OCI-LY7 (cell line): ENCODE measurements at regions not wholly inside any gene's neighbourhood (a gene's known extent, or its start where the extent isn't known, plus 50 kb on each side); places are given as distances from the start of the nearest gene placed in this dataset.

Source experiments
- BruUV-seq: library from RNA; stranded (reverse); fragments of 400-500 nt; replicated peaks from 2 replicates; lab custom pipeline; 2021; lab: Mats Ljungman, UMichigan
- CTCF ChIA-PET: fragments of 300-600 bp; sonication (Branson Sonifier 250); formaldehyde crosslinking; loops from one replicate; lab custom pipeline; 2022; ENCODE audit warnings: antibody characterized with exemption; ENCODE audit not compliant: unreplicated experiment; lab: Charles Lee
- POLR2A ChIA-PET: fragments of 300-600 bp; sonication (Branson Sonifier 250); formaldehyde crosslinking; loops from one replicate; lab custom pipeline; 2022; ENCODE audit warnings: antibody characterized with exemption; lab: Charles Lee
- DNase-seq: peaks from one replicate; pipeline ENCODE4 v3.0.0-alpha.2; 2015; ENCODE audit warnings: low spot score
- H2AFZ ChIP-seq: fragments of 200-600 bp; sonication (generic), shearing (Covaris generic); 2 replicates; pipeline ENCODE4 v1.6.1; 2014; ENCODE audit warnings: mild to moderate bottlenecking, antibody characterized with exemption, low read length, moderate library complexity
- H3K27ac ChIP-seq: fragments of 200-600 bp; sonication (generic); 2 replicates; pipeline ENCODE4 v1.5.1; 2014; ENCODE audit warnings: mixed run types, low read depth, mild to moderate bottlenecking, moderate library complexity, low read length, inconsistent platforms; ENCODE audit not compliant: poor library complexity, severe bottlenecking
- H3K36me3 ChIP-seq: fragments of 200-600 bp; sonication (generic); 2 replicates; pipeline ENCODE4 v1.6.1; 2014; ENCODE audit warnings: mild to moderate bottlenecking, antibody characterized with exemption, low read length, moderate library complexity, mixed read lengths; ENCODE audit not compliant: insufficient read depth
- H3K4me1 ChIP-seq: fragments of 200-600 bp; sonication (generic); 2 replicates; pipeline ENCODE4 v1.5.1; 2014; ENCODE audit warnings: mild to moderate bottlenecking, low read length; ENCODE audit not compliant: insufficient read depth, poor library complexity, severe bottlenecking
- H3K4me2 ChIP-seq: fragments of 200-600 bp; sonication (generic); 2 replicates; pipeline ENCODE4 v1.6.1; 2014; ENCODE audit warnings: mild to moderate bottlenecking, low read length
- H3K4me3 ChIP-seq: fragments of 200-600 bp; sonication (generic); 2 replicates; pipeline ENCODE4 v1.5.1; 2014; ENCODE audit warnings: mild to moderate bottlenecking, low read depth, low read length; ENCODE audit not compliant: poor library complexity, severe bottlenecking
- H3K79me2 ChIP-seq: fragments of 200-600 bp; sonication (generic); 2 replicates; pipeline ENCODE4 v1.6.1; 2016; ENCODE audit warnings: low read depth, mild to moderate bottlenecking, low read length, moderate library complexity, mixed read lengths; ENCODE audit not compliant: insufficient read depth
- H3K9me2 ChIP-seq: fragments of 200-600 bp; sonication (generic); 2 replicates; pipeline ENCODE4 v1.6.1; 2016; ENCODE audit warnings: mild to moderate bottlenecking, low read length, mixed read lengths; ENCODE audit not compliant: insufficient read depth
- H3K9me3 ChIP-seq: fragments of 200-600 bp; sonication (generic); 2 replicates; pipeline ENCODE4 v1.6.1; 2014; ENCODE audit warnings: mild to moderate bottlenecking, mixed run types, low read length, mixed read lengths
- H4K20me1 ChIP-seq: fragments of 200-600 bp; sonication (generic); 2 replicates; pipeline ENCODE4 v1.6.1; 2014; ENCODE audit warnings: mild to moderate bottlenecking, antibody characterized with exemption, low read length, moderate library complexity, mixed read lengths; ENCODE audit not compliant: insufficient read depth
- CTCF ChIP-seq: fragments of 200-600 bp; sonication (generic); conservative IDR thresholded peaks from 2 replicates; pipeline ENCODE4 v1.5.1; 2014; ENCODE audit warnings: mild to moderate bottlenecking, antibody characterized with exemption, low read length, moderate library complexity, mixed read lengths
- EZH2phosphoT487 ChIP-seq: fragments of 200-600 bp; sonication (generic); IDR thresholded peaks from 2 replicates; pipeline ENCODE4 v1.6.1; 2018; ENCODE audit warnings: low read depth, borderline replicate concordance, mild to moderate bottlenecking, mixed run types, antibody characterized with exemption, low read length, moderate library complexity, mixed read lengths
- intact Hi-C: fragments of 100-400 bp; cut with micrococcal nuclease; formaldehyde crosslinking; loops from one replicate; pipeline ENCODE4 v1.10.0; 2022; ENCODE audit not compliant: unreplicated experiment

- ChIA-PET POLR2A (interaction anchor here (1.2 kb wide), 1 partner anchor 229 kb away, joined by 3 read pairs; no protein-coding TSS in a partner anchor), CTCF (no interaction called here)
- no peak overlapping the region for H2AFZ ChIP-seq
- no peak overlapping the region for H3K4me3 ChIP-seq
- no peaks in the 10 kb centered on the region; the same call in 1 of the 2 replicates for H4K20me1 ChIP-seq
- no peaks in the 10 kb centered on the region for H3K9me2 ChIP-seq
- no peak for TF ChIP-seq CTCF
- no peak for TF ChIP-seq EZH2phosphoT487
- intact Hi-C loops: no loop called here
- H3K9me3 ChIP-seq: no peaks in the 10 kb centered on the region
- H3K36me3 ChIP-seq: no peaks in the 10 kb centered on the region
- no TSS peak for BruUV-seq
- no peak overlapping the region for H3K4me2 ChIP-seq
- H3K27ac ChIP-seq: no peak overlapping the region
- no peak for DNase-seq
- H3K79me2 ChIP-seq: no peaks in the 10 kb centered on the region
- no peaks in the 10 kb centered on the region for H3K4me1 ChIP-seq
Observed at GRCh38 chr5:72588640-72589039, 81.4 kb upstream of the ZNF366 start.

GRCh38 chr5:72587661-72588308 lies 80.6 kb upstream of the ZNF366 start:
- Histone ChIP-seq H3K36me3 (no peaks in the 10 kb centered on the region), H4K20me1 (no peaks in the 10 kb centered on the region; the same call in 1 of the 2 replicates), H3K27ac (no peak overlapping the region), H3K4me3 (no peak overlapping the region), H3K79me2 (no peaks in the 10 kb centered on the region), H3K4me1 (no peaks in the 10 kb centered on the region), H2AFZ (no peak overlapping the region), H3K9me2 (no peaks in the 10 kb centered on the region), H3K9me3 (no peaks in the 10 kb centered on the region), H3K4me2 (no peak overlapping the region)
- intact Hi-C loops: no loop called here
- DNase-seq: no peak
- POLR2A ChIA-PET: interaction anchor here (1.2 kb wide), 1 partner anchor 229 kb away, joined by 3 read pairs; no protein-coding TSS in a partner anchor
- TF ChIP-seq CTCF (no peak), EZH2phosphoT487 (no peak)
- no TSS peak for BruUV-seq
- CTCF ChIA-PET: no interaction called here

- H3K36me3 ChIP-seq: no peaks in the 10 kb centered on the region
- no peaks in the 10 kb centered on the region for H3K9me2 ChIP-seq
- intact Hi-C loops: no loop called here
- POLR2A ChIA-PET: no interaction called here
- DNase-seq: no peak
- no peaks in the 10 kb centered on the region; the same call in 1 of the 2 replicates for H4K20me1 ChIP-seq
- no peaks in the 10 kb centered on the region for H3K79me2 ChIP-seq
- H3K4me2 ChIP-seq: no peak overlapping the region
- TF ChIP-seq EZH2phosphoT487: no peak
- no peak for TF ChIP-seq CTCF
- H3K9me3 ChIP-seq: no peaks in the 10 kb centered on the region
- H3K4me1 ChIP-seq: no peaks in the 10 kb centered on the region
- BruUV-seq: no TSS peak
- no peak overlapping the region for H3K27ac ChIP-seq
- no peak overlapping the region for H3K4me3 ChIP-seq
- H2AFZ ChIP-seq: no peak overlapping the region
- CTCF ChIA-PET: no interaction called here
Observed at GRCh38 chr5:72586788-72587530, 79.7 kb upstream of the ZNF366 start.
